CD4-positive, alpha-beta T cell treated with Interleukin-15 for 4 hours (primary cell): ENCODE measurements at regions not wholly inside any gene's neighbourhood (a gene's known extent, or its start where the extent isn't known, plus 50 kb on each side); places are given as distances from the start of the nearest gene placed in this dataset.

Experiments used
- DNase-seq: peaks from one replicate; pipeline ENCODE4 v3.0.0-alpha.2; 2020; ENCODE audit warnings: low spot score

DNA sequence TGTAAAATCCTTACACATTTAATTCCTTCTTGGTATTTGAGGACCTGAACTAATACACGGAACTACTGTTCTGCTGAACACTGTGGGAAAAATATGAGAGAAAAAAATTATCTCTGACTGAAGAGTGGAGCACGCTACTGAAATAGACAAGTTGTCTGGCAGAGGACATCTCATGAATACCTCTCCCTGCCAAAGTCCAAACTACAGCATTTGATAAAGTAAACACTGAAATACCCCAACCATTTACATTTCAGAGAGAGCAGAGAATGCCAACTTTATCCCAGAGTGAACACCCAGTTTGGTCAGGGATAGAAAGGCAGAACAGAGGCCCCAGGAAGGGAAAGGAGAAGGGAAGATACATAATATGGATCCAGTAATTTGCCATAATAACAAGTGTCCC, 920.7 kb downstream of the SQOR start:
- DNase-seq = no peak

- DNase-seq = no peak
Observed at GRCh38 chr15:46556010-46556409, 921.2 kb downstream of the SQOR start.

DNA sequence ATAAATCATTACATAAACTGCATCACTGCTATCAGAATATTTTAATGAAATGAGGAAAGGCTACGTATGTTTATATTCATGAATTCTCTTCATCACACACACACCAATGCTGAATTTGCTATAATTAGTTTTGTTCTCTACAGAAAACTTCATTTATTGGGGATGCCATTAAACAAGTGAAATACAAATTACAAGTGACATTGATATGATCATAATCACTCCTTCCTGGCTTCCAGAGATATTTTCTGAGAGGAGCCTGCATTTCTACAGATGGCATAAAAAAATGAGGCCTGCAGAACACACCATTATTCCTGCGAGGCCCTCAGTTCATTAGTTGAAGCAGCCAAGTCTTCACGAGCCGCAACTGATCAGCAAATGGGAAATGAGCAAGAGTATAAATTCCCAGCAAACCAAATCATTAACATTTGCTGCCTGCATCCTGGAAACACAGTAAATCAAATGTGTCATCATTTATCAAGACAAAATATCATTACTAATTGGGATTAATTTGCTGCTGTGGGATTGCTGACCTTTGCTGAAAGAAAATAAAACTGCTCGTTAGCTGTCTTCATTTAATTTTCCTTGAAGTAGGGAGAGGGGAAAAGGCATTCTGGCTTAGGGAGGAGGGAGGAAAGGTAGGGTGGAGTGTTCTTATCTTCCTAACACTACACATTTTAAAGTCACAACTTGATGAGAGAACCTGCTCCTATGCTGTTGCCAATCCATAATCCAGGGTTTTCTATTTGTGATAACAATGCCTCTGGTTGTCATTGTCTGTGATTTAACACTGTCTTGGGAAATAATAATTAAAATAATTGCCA, 921.9 kb downstream of the SQOR start:
- DNase-seq = no peak

GRCh38 chr15:46567968-46568367, 933.1 kb downstream of the SQOR start:
- no peak for DNase-seq

DNA sequence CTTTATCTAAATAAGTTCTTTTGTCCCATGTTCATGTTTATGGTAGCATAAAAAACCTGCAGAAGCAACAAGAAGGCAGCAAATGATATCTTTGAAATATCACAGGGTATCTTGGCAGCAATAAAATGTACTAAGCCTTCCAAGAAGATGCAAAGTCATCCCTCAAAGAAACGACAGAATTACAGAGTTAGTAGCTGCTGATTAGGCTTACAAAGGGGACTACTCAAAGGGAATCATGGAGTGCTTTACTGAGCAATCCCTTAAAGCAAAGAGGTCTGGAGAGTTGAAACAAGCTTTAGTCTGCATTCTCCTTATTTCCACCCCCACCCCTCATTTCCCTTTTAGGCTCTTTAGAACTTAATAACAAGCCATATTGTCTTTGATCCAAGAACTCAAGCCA, 935.0 kb downstream of the SQOR start:
- DNase-seq = no peak

GRCh38 chr15:46576646-46577395, 942.0 kb downstream of the SQOR start:
- DNase-seq = no peak

DNA sequence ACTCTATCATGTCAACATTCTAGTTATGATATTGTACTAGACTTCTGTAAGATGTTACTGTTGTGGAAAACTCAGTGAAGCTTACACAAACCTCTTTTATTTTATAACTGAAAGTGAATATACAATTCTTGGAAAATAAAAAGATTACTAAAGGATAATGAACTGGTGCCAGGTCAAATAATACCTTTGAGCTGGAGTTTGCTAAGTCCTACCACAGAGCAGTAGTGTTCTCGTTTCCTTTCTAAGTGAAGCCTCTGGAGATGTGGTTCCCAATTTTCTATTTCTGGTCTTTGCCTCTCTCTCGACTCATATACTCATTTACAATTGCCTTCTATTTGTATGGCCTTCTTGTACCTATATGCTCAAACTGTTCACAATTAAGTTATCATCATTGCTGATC, 942.9 kb downstream of the SQOR start:
- DNase-seq = no peak

DNA sequence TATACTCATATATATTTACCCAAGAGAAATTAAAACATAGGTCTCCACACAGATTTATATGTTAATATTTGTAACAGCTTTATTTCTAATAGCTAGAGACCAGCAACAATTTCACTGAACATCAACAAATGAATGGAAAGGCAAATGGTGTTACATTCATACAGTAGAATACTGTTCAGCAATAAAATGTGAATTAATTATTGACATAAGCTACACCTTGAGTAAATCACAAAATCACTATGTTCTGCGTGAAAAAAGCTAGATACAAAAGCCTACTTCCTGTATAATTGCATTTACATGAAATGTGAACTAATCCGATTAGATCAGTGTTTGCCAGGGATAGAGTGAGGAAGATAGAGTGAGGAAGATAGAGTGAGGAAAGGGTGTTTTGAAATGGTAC, 945.7 kb downstream of the SQOR start:
- no peak for DNase-seq

DNA sequence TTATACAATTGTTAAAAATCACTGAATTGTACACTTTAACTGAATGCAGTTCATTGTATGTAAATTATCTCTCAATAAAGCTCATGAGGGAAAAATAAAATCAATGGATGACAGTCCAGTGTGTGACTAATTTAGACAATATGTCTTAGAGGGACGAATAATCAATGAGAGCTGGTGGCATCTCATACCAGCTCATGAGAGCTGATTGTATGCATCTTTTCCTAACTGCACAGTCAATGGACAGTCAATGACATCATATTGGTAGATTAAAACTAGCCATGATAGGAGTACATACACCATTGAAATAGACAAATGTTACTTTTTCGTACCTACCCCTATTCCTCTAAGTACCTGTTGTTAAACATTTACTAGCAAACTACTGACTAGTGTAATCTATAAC, 946.1 kb downstream of the SQOR start:
- no peak for DNase-seq

DNA sequence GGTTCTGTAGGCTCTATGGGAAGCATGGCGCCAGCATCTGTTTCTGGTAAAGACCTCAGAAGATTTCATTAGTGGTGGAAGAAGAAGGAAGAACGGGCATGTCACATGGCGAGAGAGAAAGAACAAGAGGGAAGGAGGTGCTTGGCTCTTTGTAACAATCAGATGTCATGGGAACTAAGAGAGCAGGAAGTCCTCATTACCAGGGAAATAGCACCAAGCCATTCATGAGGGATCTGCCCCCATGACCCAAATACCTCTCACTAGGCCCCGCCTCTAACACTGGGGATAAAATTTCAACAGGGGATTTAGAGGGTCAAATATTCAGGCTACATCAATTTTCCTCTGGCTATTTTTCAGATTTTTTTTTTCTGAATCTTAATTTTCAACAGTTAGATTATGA, 954.3 kb downstream of the SQOR start:
- no peak for DNase-seq

DNA sequence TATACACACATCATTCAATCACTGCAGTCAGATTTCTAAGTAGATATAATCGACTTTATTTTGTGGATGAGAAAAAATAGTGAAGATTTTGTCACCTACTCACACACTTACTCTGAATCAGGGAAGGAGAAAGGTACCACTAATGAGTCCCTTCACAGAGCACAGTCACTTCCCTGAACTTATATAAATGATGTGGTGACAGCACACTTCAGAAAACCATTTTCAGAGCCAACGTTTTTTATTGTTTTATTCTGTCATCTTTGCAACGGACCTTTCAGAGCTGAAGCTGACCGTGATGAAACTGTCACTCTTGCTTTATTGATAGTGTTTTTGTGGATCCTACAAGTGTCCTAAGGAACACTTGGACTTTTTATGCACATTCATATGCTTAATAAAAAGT, 956.6 kb downstream of the SQOR start:
- DNase-seq = no peak

- no peak for DNase-seq
Observed at GRCh38 chr15:46595016-46595415, 960.2 kb downstream of the SQOR start.

GRCh38 chr15:46607077-46607476, 972.2 kb downstream of the SQOR start:
- no peak for DNase-seq

- DNase-seq = no peak
Observed at GRCh38 chr15:46616033-46616432, 981.2 kb downstream of the SQOR start.

DNA sequence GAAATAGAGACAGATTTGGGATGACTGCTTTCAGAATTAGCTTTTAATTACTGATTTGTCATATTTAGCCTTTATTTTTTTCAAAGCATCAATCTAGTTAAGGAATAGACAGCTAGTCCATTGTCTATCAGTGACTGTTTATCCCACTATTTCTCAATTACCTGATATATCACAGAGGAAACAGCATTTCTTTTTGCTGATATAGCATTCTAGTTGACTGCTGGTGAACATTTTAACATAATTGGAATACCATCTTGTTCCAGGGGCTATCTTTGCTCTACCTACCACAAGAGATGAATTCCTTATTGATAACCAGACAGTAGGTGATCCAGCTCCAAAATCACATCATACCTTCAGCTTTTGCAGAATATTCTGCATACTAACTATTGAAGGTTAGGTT, 982.7 kb downstream of the SQOR start:
- no peak for DNase-seq

GRCh38 chr15:46618984-46619383, 984.2 kb downstream of the SQOR start:
- DNase-seq = no peak

GRCh38 chr15:46620392-46621013, 985.7 kb downstream of the SQOR start:
- DNase-seq = no peak

GRCh38 chr15:46622851-46623250, 988.0 kb downstream of the SQOR start:
- no peak for DNase-seq

DNA sequence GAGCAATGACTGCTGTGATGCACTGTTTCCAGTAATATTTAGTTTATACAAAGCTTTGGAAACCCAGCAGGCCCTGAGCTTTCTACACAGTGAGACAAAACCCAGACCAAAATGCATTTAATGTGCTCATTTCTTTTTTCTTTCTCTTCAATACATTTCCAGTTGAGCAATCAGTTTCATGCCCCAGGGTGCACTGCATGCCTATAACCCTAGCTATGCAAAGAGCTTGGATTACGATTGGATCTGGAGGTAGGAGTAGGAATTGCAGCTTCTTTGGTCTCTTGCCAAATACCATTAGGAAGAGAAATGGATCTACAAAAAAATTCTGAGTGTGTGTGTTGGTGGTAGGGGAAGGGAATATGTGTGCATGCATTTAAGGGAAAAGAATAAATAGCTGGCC, 1001.4 kb downstream of the SQOR start:
- no peak for DNase-seq

DNA sequence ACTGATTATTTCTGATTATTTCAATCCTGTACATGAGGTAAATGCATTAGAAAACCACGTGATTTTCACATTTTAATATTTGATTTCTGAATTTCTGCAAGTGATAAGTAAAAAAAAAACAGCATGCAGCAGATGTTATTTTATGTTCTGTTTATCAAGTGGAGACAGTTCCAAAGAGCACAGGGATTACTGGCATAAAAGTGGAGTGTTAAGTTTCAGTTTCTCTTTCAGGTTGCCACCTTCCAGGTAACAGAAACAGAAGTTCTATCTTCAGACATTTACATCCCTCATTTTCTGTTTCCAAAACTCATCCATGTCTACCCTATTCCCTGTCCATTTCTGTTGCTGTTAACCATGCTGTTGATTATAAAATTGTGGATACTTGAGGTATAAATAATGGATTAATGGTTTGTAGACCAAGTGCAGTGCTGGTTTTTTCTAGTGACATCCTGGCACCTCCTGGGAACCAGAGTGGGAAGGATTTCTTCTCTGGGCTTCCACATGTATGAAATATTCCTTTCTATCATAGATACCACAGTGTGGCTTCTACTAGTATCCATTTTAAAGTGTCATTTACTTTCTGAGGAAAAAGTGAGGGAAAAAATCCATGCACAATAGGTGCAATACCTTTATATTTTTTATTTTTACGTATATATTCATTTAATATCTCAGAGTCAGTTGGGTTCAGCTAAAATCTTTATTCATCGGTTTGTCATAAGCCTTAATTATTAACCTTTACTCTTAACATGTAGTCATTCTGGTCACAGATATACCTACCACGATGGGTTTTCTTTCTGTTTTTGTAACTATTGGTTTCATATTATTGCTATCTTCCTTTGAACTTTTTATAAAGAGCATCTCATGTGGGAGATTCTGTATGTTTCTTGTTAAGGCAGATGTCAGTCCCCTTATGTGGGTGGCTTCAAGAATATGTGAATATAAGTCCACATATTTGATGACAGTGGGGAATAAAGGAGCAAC, 1010.0 kb downstream of the SQOR start:
- no peak for DNase-seq

DNA sequence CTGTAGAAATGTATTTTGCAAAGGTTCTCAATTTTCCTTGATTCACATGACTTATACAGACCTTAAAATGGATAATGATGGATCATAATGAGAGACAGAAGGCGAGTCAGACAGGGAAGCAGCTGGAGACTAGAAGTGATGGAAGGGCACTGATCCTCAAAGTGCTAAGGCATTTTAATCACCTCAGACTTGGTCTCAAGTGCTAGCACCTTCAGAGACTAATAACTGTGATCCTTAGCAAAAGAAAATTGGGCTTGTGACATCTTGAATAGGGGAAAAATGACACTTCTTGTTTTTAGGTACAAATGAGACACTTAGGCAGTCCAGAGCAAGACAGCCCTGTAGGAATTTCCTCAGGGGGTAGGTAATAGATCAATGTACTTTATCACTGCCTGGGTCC, 1011.7 kb downstream of the SQOR start:
- no peak for DNase-seq

- no peak for DNase-seq
Observed at GRCh38 chr15:46647046-46647445, 1012.2 kb downstream of the SQOR start.
